Liver (tissue), 8 donors: ENCODE measurements at regions not wholly inside any gene's neighbourhood (a gene's known extent, or its start where the extent isn't known, plus 50 kb on each side); places are given as distances from the start of the nearest gene placed in this dataset.

Experiments used
- DNase-seq: peaks from one replicate; pipeline ENCODE4 v3.0.0-alpha.2; 2017; ENCODE audit warnings: low spot score
- H3K27ac ChIP-seq, 2 donors: one replicate each; pipeline ENCODE4 v1.7.0; 2013; ENCODE audit warnings: inconsistent platforms in 2 of 2, low read length in 2 of 2, control low read depth in 1 of 2, low read depth in 1 of 2, mild to moderate bottlenecking in 1 of 2
- H3K27me3 ChIP-seq, 4 donors: one replicate each; pipeline versions ENCODE4 v1.6.1 to v1.7.0; 2013; ENCODE audit warnings: low read length in 3 of 4, inconsistent platforms in 1 of 4, mild to moderate bottlenecking in 1 of 4, moderate library complexity in 1 of 4; ENCODE audit not compliant: control insufficient read depth in 4 of 4, insufficient read depth in 4 of 4
- H3K36me3 ChIP-seq, 4 donors: one replicate each; pipeline versions ENCODE4 v1.6.1 to v1.7.0; 2013; ENCODE audit warnings: low read length in 3 of 4, mild to moderate bottlenecking in 3 of 4, low read depth in 1 of 4, moderate library complexity in 1 of 4; ENCODE audit not compliant: control insufficient read depth in 4 of 4, insufficient read depth in 3 of 4
- H3K4me1 ChIP-seq, 4 donors: one replicate each; pipeline versions ENCODE4 v1.6.1 to v1.7.0; 2013; ENCODE audit warnings: low read length in 3 of 4, mild to moderate bottlenecking in 3 of 4, moderate library complexity in 1 of 4; ENCODE audit not compliant: control insufficient read depth in 4 of 4, insufficient read depth in 4 of 4
- H3K4me3 ChIP-seq, 3 donors: one replicate each; pipeline versions ENCODE4 v1.6.1 to v1.7.0; 2013; ENCODE audit warnings: low read length in 3 of 3, control low read depth in 1 of 3, low read depth in 1 of 3, mild to moderate bottlenecking in 1 of 3
- H3K9ac ChIP-seq, 2 donors: one replicate each; pipeline ENCODE4 v1.7.0; 2013; ENCODE audit warnings: low read length in 2 of 2, mild to moderate bottlenecking in 2 of 2, moderate library complexity in 2 of 2, control low read depth in 1 of 2, low read depth in 1 of 2
- H3K9me3 ChIP-seq, 4 donors: one replicate each; pipeline versions ENCODE4 v1.6.1 to v1.7.0; 2013; ENCODE audit warnings: low read length in 3 of 4; ENCODE audit not compliant: control insufficient read depth in 4 of 4
- ATF3 ChIP-seq: IDR thresholded peaks from 2 replicates; pipeline ENCODE4 v1.6.1; 2016; ENCODE audit warnings: antibody characterized with exemption
- CTCF ChIP-seq: fragments of 150-350 bp; IDR thresholded peaks from 2 replicates; pipeline ENCODE4 v1.5.1; 2017; ENCODE audit warnings: improper control_type of control experiment, low read depth, low read length; ENCODE audit not compliant: missing input control
- EGR1 ChIP-seq, 2 donors: IDR thresholded peaks; 2 replicates each; pipeline ENCODE4 v1.6.1; 2016 to 2018; ENCODE audit warnings: antibody characterized with exemption in 2 of 2, low read depth in 2 of 2
- FOXA1 ChIP-seq: IDR thresholded peaks from 2 replicates; pipeline ENCODE4 v1.6.1; 2016; ENCODE audit warnings: antibody characterized with exemption
- FOXA2 ChIP-seq: IDR thresholded peaks from 2 replicates; pipeline ENCODE4 v1.6.1; 2016; ENCODE audit warnings: antibody characterized with exemption
- GABPA ChIP-seq, 2 donors: IDR thresholded peaks in 1 of 2; conservative IDR thresholded peaks in 1 of 2; 2 replicates each; pipeline ENCODE4 v1.6.1; 2016; ENCODE audit warnings: antibody characterized with exemption in 2 of 2, mild to moderate bottlenecking in 1 of 2, moderate library complexity in 1 of 2
- HNF4A ChIP-seq, 2 donors: conservative IDR thresholded peaks; 2 replicates each; pipeline ENCODE4 v1.6.1; 2016; ENCODE audit warnings: antibody characterized with exemption in 2 of 2, mild to moderate bottlenecking in 2 of 2
- HNF4G ChIP-seq: IDR thresholded peaks from 2 replicates; pipeline ENCODE4 v1.6.1; 2016; ENCODE audit warnings: antibody characterized with exemption
- JUND ChIP-seq, 2 donors: IDR thresholded peaks; 2 replicates each; pipeline ENCODE4 v1.6.1; 2016; ENCODE audit warnings: antibody characterized with exemption in 2 of 2
- MAX ChIP-seq: IDR thresholded peaks from 2 replicates; pipeline ENCODE4 v1.6.1; 2016; ENCODE audit warnings: antibody characterized with exemption
- NR2F2 ChIP-seq: IDR thresholded peaks from 2 replicates; pipeline ENCODE4 v1.6.1; 2016; ENCODE audit warnings: antibody characterized with exemption
- RAD21 ChIP-seq, 2 donors: IDR thresholded peaks; 2 replicates each; pipeline ENCODE4 v1.6.1; 2016; ENCODE audit warnings: antibody characterized with exemption in 2 of 2, mild to moderate bottlenecking in 2 of 2
- REST ChIP-seq: IDR thresholded peaks from 2 replicates; pipeline ENCODE4 v1.6.1; 2016; ENCODE audit warnings: antibody characterized with exemption, mild to moderate bottlenecking
- RXRA ChIP-seq, 2 donors: IDR thresholded peaks; 2 replicates each; pipeline ENCODE4 v1.6.1; 2017 to 2018; ENCODE audit warnings: antibody characterized with exemption in 2 of 2, mild to moderate bottlenecking in 1 of 2
- SP1 ChIP-seq: IDR thresholded peaks from 2 replicates; pipeline ENCODE4 v1.6.1; 2018; ENCODE audit warnings: antibody characterized with exemption, mild to moderate bottlenecking
- TAF1 ChIP-seq: conservative IDR thresholded peaks from 2 replicates; pipeline ENCODE4 v1.6.1; 2016; ENCODE audit warnings: antibody characterized with exemption, mild to moderate bottlenecking
- YY1 ChIP-seq: IDR thresholded peaks from 2 replicates; pipeline ENCODE4 v1.6.1; 2016; ENCODE audit warnings: antibody characterized with exemption, mild to moderate bottlenecking
- ZBTB33 ChIP-seq: IDR thresholded peaks from 2 replicates; pipeline ENCODE4 v1.6.1; 2016; ENCODE audit warnings: antibody characterized with exemption
- WGBS: extraction: QIAGEN DNeasy Blood & Tissue Kit; methylation state at CpG from one replicate; pipeline ENCODE4 v1.1.7; 2013; 5-methylcytosine and 5-hydroxymethylcytosine counted together
- donor health status: healthy.
- donor health status: healthy.
- donor health status: healthy.
- donor health status: healthy.
- donor health status: healthy.

- no peak overlapping the region for H3K9ac ChIP-seq
- TF ChIP-seq FOXA2 (no peak), MAX (no peak), TAF1 (no peak), ATF3 (no peak), EGR1 (IDR thresholded peaks at IDR 0.05; ENCODE audit: low read depth in 2 of 2) (no peak), RXRA (IDR thresholded peaks at IDR 0.05) (no peak), ZBTB33 (no peak), SP1 (no peak), HNF4G (no peak), CTCF (no peak), NR2F2 (no peak), REST (no peak), GABPA (IDR thresholded peaks at IDR 0.05 in 1 of 2, conservative IDR thresholded peaks at IDR 0.05 in 1 of 2) (no peak), YY1 (no peak), FOXA1 (no peak), JUND (IDR thresholded peaks at IDR 0.05) (no peak), RAD21 (IDR thresholded peaks at IDR 0.05) (no peak), HNF4A (conservative IDR thresholded peaks at IDR 0.05) (no peak)
- H3K4me1 ChIP-seq, result no peaks in the 10 kb centered on the region
- H3K27me3 ChIP-seq, result no peaks in the 10 kb centered on the region
- WGBS, result 74% methylated on average over 2 of the region's 2 CpGs
- no peaks in the 10 kb centered on the region for H3K9me3 ChIP-seq
- H3K27ac ChIP-seq, result no peak overlapping the region
- H3K4me3 ChIP-seq, result no peak overlapping the region
- H3K36me3 ChIP-seq, result no peaks in the 10 kb centered on the region
- no peak for DNase-seq
These were observed 105.3 kb upstream of the KHDRBS2 start for GRCh38 chr6:62391358-62391757.

- H3K9ac ChIP-seq, result no peak overlapping the region
- H3K9me3 ChIP-seq, result no peaks in the 10 kb centered on the region
- no peaks in the 10 kb centered on the region for H3K27me3 ChIP-seq
- DNase-seq, result no peak
- no peaks in the 10 kb centered on the region for H3K36me3 ChIP-seq
- no peak overlapping the region for H3K27ac ChIP-seq
- no peaks in the 10 kb centered on the region for H3K4me1 ChIP-seq
- H3K4me3 ChIP-seq, result no peak overlapping the region
- no peak for TF ChIP-seq JUND (IDR thresholded peaks at IDR 0.05)
- TF ChIP-seq REST, result no peak
- no peak for TF ChIP-seq RXRA (IDR thresholded peaks at IDR 0.05)
- TF ChIP-seq ATF3, result no peak
- TF ChIP-seq HNF4A (conservative IDR thresholded peaks at IDR 0.05), result no peak
- no peak for TF ChIP-seq MAX
- TF ChIP-seq RAD21 (IDR thresholded peaks at IDR 0.05), result no peak
- TF ChIP-seq GABPA (IDR thresholded peaks at IDR 0.05 in 1 of 2, conservative IDR thresholded peaks at IDR 0.05 in 1 of 2), result no peak
- TF ChIP-seq HNF4G, result no peak
- TF ChIP-seq FOXA1, result no peak
- no peak for TF ChIP-seq SP1
- TF ChIP-seq FOXA2, result no peak
- TF ChIP-seq EGR1 (IDR thresholded peaks at IDR 0.05; ENCODE audit: low read depth in 2 of 2), result no peak
- TF ChIP-seq TAF1, result no peak
- TF ChIP-seq NR2F2, result no peak
These were observed 104.4 kb upstream of the KHDRBS2 start for GRCh38 chr6:62390401-62390800.
